ENCODE measurements at regions not wholly inside any gene's neighbourhood (a gene's known extent, or its start where the extent isn't known, plus 50 kb on each side); places are given as distances from the start of the nearest gene placed in this dataset.

- DNase-seq = no peak
These were observed 574.9 kb upstream of the CAMK1G start for GRCh38 chr1:209008586-209008985.

- DNase-seq = no peak
These were observed 572.9 kb upstream of the CAMK1G start for GRCh38 chr1:209010475-209011230.

GRCh38 chr1:209012443-209013196 lies 570.9 kb upstream of the CAMK1G start:
- DNase-seq = no peak

- DNase-seq = no peak
These were observed 568.4 kb upstream of the CAMK1G start for GRCh38 chr1:209015092-209015491.

GRCh38 chr1:209021622-209022021 lies 561.9 kb upstream of the CAMK1G start:
- DNase-seq = no peak

- no peak for DNase-seq
These were observed 559.7 kb upstream of the CAMK1G start for GRCh38 chr1:209023790-209024189.

GRCh38 chr1:209029737-209030136 lies 553.8 kb upstream of the CAMK1G start:
- DNase-seq = no peak

GRCh38 chr1:209030454-209031167 lies 552.9 kb upstream of the CAMK1G start:
- no peak for DNase-seq

- no peak for DNase-seq
These were observed 546.5 kb upstream of the CAMK1G start for GRCh38 chr1:209037064-209037463.

GRCh38 chr1:209038316-209038715 lies 545.2 kb upstream of the CAMK1G start:
- no peak for DNase-seq

- DNase-seq = no peak
These were observed 544.8 kb upstream of the CAMK1G start for GRCh38 chr1:209038735-209039134.

GRCh38 chr1:209040351-209040750 lies 543.2 kb upstream of the CAMK1G start:
- DNase-seq = no peak

- no peak for DNase-seq
These were observed 541.6 kb upstream of the CAMK1G start for GRCh38 chr1:209041927-209042326.

- no peak for DNase-seq
These were observed 541.1 kb upstream of the CAMK1G start for GRCh38 chr1:209042413-209042812.

GRCh38 chr1:209045331-209046057 lies 538.0 kb upstream of the CAMK1G start:
- no peak for DNase-seq

GRCh38 chr1:209046058-209046417 lies 537.5 kb upstream of the CAMK1G start:
- DNase-seq = no peak

GRCh38 chr1:209046935-209047334 lies 536.6 kb upstream of the CAMK1G start:
- DNase-seq = no peak

GRCh38 chr1:209048941-209049669 lies 534.4 kb upstream of the CAMK1G start:
- DNase-seq = no peak

- no peak for DNase-seq
These were observed 531.9 kb upstream of the CAMK1G start for GRCh38 chr1:209051570-209051969.

- no peak for DNase-seq
These were observed 529.9 kb upstream of the CAMK1G start for GRCh38 chr1:209053587-209053986.

- DNase-seq = no peak
These were observed 526.4 kb upstream of the CAMK1G start for GRCh38 chr1:209057083-209057482.

Data from hypothalamus (tissue), 51 donors.